ENCODE measurements at regions not wholly inside any gene's neighbourhood (a gene's known extent, or its start where the extent isn't known, plus 50 kb on each side); places are given as distances from the start of the nearest gene placed in this dataset.

DNA sequence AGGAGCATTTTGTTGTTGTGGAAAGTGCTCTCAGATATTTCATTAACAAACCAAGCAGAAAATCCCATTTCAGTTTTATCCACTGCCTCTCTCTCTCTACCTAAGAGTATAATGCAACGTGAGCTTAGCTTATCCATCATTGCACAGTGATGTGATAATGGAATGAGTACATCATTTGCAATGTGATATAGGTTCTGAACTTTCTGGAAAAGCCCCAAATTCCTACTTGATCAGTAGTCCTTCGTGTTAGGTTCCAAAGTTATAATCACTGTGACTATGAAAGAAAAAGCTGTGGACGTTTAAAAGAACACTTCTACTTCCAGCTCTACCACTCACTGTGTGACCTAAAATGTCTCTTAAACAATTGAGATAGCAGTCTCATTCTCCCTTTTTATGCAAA, 76.4 kb upstream of the PRMT6 start:
- Histone ChIP-seq H3K27me3 (ENCODE audit: insufficient read depth, low read length, poor library complexity) (no peaks in the 10 kb centered on the region), H4K20me1 (ENCODE audit: insufficient read depth, low read length) (no peaks in the 10 kb centered on the region), H3K4me3 (ENCODE audit: low read depth in 1 of 2, low read length in 2 of 2) (no peak overlapping the region), H3K4me2 (ENCODE audit: insufficient read depth, low read length) (no peak overlapping the region), H3K9me3 (ENCODE audit: insufficient read depth, low read length, severe bottlenecking) (no peaks in the 10 kb centered on the region), H3K79me2 (ENCODE audit: insufficient read depth, low read length) (no peaks in the 10 kb centered on the region), H3K27ac (ENCODE audit: low read length) (no peak overlapping the region), H3K4me1 (ENCODE audit: insufficient read depth, low read length) (no peaks in the 10 kb centered on the region), H3K9ac (ENCODE audit: low read depth, low read length) (no peak overlapping the region), H2AFZ (ENCODE audit: low read depth, low read length) (no peak overlapping the region), H3K36me3 (ENCODE audit: insufficient read depth, low read length) (no peaks in the 10 kb centered on the region)
- no peak for ATAC-seq (ENCODE audit: insufficient read depth, low read depth)
- TF ChIP-seq EZH2 (IDR thresholded peaks at IDR 0.05; ENCODE audit: borderline replicate concordance, low read depth, low read length, severe bottlenecking): no peak
- TF ChIP-seq, protein P1, sequence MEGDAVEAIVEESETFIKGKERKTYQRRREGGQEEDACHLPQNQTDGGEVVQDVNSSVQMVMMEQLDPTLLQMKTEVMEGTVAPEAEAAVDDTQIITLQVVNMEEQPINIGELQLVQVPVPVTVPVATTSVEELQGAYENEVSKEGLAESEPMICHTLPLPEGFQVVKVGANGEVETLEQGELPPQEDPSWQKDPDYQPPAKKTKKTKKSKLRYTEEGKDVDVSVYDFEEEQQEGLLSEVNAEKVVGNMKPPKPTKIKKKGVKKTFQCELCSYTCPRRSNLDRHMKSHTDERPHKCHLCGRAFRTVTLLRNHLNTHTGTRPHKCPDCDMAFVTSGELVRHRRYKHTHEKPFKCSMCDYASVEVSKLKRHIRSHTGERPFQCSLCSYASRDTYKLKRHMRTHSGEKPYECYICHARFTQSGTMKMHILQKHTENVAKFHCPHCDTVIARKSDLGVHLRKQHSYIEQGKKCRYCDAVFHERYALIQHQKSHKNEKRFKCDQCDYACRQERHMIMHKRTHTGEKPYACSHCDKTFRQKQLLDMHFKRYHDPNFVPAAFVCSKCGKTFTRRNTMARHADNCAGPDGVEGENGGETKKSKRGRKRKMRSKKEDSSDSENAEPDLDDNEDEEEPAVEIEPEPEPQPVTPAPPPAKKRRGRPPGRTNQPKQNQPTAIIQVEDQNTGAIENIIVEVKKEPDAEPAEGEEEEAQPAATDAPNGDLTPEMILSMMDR (IDR thresholded peaks at IDR 0.05; ENCODE audit: borderline replicate concordance, extremely low read depth, low read length, poor library complexity, severe bottlenecking): no peak
- no peak for DNase-seq

DNA sequence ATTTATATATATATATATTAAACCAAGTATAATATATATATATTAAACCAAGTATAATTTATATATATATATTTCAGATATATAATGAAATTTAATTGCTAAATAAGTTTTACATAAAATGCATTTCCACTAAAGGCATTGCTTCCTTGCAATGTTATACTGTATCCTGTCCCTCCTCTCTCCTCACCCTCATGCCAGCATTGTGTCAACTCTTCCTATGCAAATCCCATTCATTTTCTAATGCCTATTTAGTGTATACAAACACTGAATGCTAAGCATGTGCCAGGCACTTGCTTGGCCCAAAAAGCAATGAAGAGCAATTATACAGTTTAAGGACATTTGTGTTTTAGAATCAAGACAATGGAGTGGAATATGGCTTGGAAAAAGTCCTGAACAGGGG, 71.7 kb upstream of the PRMT6 start:
- Histone ChIP-seq H4K20me1 (ENCODE audit: insufficient read depth, low read length) (no peaks in the 10 kb centered on the region), H3K4me2 (ENCODE audit: insufficient read depth, low read length) (no peak overlapping the region), H2AFZ (ENCODE audit: low read depth, low read length) (no peak overlapping the region), H3K9me3 (ENCODE audit: insufficient read depth, low read length, severe bottlenecking) (no peaks in the 10 kb centered on the region), H3K4me3 (ENCODE audit: low read depth in 1 of 2, low read length in 2 of 2) (no peak overlapping the region), H3K27me3 (ENCODE audit: insufficient read depth, low read length, poor library complexity) (no peaks in the 10 kb centered on the region), H3K36me3 (ENCODE audit: insufficient read depth, low read length) (no peaks in the 10 kb centered on the region), H3K27ac (ENCODE audit: low read length) (no peak overlapping the region), H3K9ac (ENCODE audit: low read depth, low read length) (no peak overlapping the region), H3K4me1 (ENCODE audit: insufficient read depth, low read length) (no peaks in the 10 kb centered on the region), H3K79me2 (ENCODE audit: insufficient read depth, low read length) (no peaks in the 10 kb centered on the region)
- DNase-seq (no peak), ATAC-seq (ENCODE audit: insufficient read depth, low read depth) (no peak)
- TF ChIP-seq, protein P1 (IDR thresholded peaks at IDR 0.05; ENCODE audit: borderline replicate concordance, extremely low read depth, low read length, poor library complexity, severe bottlenecking): no peak
- no peak for TF ChIP-seq EZH2 (IDR thresholded peaks at IDR 0.05; ENCODE audit: borderline replicate concordance, low read depth, low read length, severe bottlenecking)

DNA sequence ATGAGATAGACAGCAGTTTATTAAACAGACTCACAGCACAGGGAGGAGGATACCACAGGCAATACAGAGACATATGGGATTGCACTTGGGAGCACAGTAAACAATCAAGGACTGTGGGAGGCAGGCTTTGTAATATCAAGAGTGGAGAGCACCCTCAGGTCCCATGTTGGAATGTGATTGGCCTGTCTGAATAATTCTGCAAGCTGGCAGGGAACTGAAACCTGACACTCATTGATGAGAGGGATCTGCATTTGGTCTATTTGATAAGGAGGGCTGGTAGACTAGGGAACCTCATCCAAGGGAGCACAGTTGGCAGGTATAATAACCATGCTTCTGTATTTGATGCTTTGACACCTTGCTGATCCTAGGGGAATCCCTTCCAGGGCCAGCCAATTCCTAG, 69.9 kb upstream of the PRMT6 start:
- TF ChIP-seq EZH2 (IDR thresholded peaks at IDR 0.05; ENCODE audit: borderline replicate concordance, low read depth, low read length, severe bottlenecking): no peak
- TF ChIP-seq, protein P1 (IDR thresholded peaks at IDR 0.05; ENCODE audit: borderline replicate concordance, extremely low read depth, low read length, poor library complexity, severe bottlenecking): no peak
- H3K27me3 ChIP-seq (ENCODE audit: insufficient read depth, low read length, poor library complexity): no peaks in the 10 kb centered on the region
- H3K4me2 ChIP-seq (ENCODE audit: insufficient read depth, low read length): no peak overlapping the region
- no peaks in the 10 kb centered on the region for H3K79me2 ChIP-seq (ENCODE audit: insufficient read depth, low read length)
- H4K20me1 ChIP-seq (ENCODE audit: insufficient read depth, low read length): no peaks in the 10 kb centered on the region
- no peaks in the 10 kb centered on the region for H3K36me3 ChIP-seq (ENCODE audit: insufficient read depth, low read length)
- H3K4me3 ChIP-seq (ENCODE audit: low read depth in 1 of 2, low read length in 2 of 2): no peak overlapping the region
- no peaks in the 10 kb centered on the region for H3K4me1 ChIP-seq (ENCODE audit: insufficient read depth, low read length)
- H3K9me3 ChIP-seq (ENCODE audit: insufficient read depth, low read length, severe bottlenecking): no peaks in the 10 kb centered on the region
- ATAC-seq (ENCODE audit: insufficient read depth, low read depth) (no peak), DNase-seq (no peak)
- H2AFZ ChIP-seq (ENCODE audit: low read depth, low read length): no peak overlapping the region
- no peak overlapping the region for H3K27ac ChIP-seq (ENCODE audit: low read length)
- no peak overlapping the region for H3K9ac ChIP-seq (ENCODE audit: low read depth, low read length)

DNA sequence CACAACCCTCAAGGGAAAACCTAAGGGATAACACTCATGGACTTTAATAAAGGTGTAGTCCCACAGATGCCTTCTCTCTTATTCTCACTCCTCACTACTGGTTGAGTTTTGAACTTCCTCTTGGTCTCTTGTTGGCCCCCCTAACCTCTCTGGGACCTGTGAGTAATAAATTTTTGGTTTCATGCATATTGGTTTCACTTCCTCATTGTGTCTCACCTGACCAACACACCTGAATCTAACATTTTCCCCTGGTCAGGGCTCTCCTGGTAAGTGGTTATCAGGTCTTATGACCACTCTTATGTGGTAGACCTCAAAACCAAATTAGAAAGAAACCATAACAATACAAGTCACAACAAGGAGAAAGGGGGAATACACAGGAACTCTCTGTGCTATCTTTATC, 60.5 kb upstream of the PRMT6 start:
- Histone ChIP-seq H4K20me1 (ENCODE audit: insufficient read depth, low read length) (no peaks in the 10 kb centered on the region), H3K79me2 (ENCODE audit: insufficient read depth, low read length) (no peaks in the 10 kb centered on the region), H2AFZ (ENCODE audit: low read depth, low read length) (no peak overlapping the region), H3K36me3 (ENCODE audit: insufficient read depth, low read length) (no peaks in the 10 kb centered on the region), H3K4me2 (ENCODE audit: insufficient read depth, low read length) (no peak overlapping the region), H3K4me3 (ENCODE audit: low read depth in 1 of 2, low read length in 2 of 2) (no peak overlapping the region), H3K4me1 (ENCODE audit: insufficient read depth, low read length) (no peaks in the 10 kb centered on the region), H3K9ac (ENCODE audit: low read depth, low read length) (no peak overlapping the region), H3K27ac (ENCODE audit: low read length) (no peak overlapping the region), H3K9me3 (ENCODE audit: insufficient read depth, low read length, severe bottlenecking) (no peaks in the 10 kb centered on the region), H3K27me3 (ENCODE audit: insufficient read depth, low read length, poor library complexity) (no peaks in the 10 kb centered on the region)
- TF ChIP-seq, protein P1 (IDR thresholded peaks at IDR 0.05; ENCODE audit: borderline replicate concordance, extremely low read depth, low read length, poor library complexity, severe bottlenecking): no peak
- no peak for TF ChIP-seq EZH2 (IDR thresholded peaks at IDR 0.05; ENCODE audit: borderline replicate concordance, low read depth, low read length, severe bottlenecking)
- DNase-seq: no peak
- ATAC-seq (ENCODE audit: insufficient read depth, low read depth): no peak
